SU-DHL-6 (cell line): ENCODE measurements at regions not wholly inside any gene's neighbourhood (a gene's known extent, or its start where the extent isn't known, plus 50 kb on each side); places are given as distances from the start of the nearest gene placed in this dataset.

ENCODE experiments used
- H2AFZ ChIP-seq: fragments of 200-600 bp; sonication (generic); 2 replicates; pipeline ENCODE4 v1.6.1; 2014; ENCODE audit warnings: low read depth, mild to moderate bottlenecking, moderate library complexity, mixed read lengths, antibody characterized with exemption, low read length; ENCODE audit not compliant: severe bottlenecking
- H3F3A ChIP-seq: fragments of 200-600 bp; shearing (Covaris generic); 2 replicates; pipeline ENCODE4 v1.6.0; 2016; ENCODE audit warnings: antibody characterized with exemption, mild to moderate bottlenecking; ENCODE audit not compliant: insufficient read depth
- H3K27ac ChIP-seq: fragments of 200-600 bp; sonication (generic); 2 replicates; pipeline ENCODE4 v1.5.1; 2016; ENCODE audit warnings: low read depth, mild to moderate bottlenecking, low read length, moderate library complexity, mixed read lengths
- H3K27me3 ChIP-seq: fragments of 200-600 bp; sonication (generic), shearing (Covaris generic); 2 replicates; pipeline ENCODE4 v1.6.0; 2014; ENCODE audit warnings: mild to moderate bottlenecking, low read length
- H3K36me3 ChIP-seq: fragments of 200-600 bp; sonication (generic); 2 replicates; pipeline ENCODE4 v1.6.1; 2014; ENCODE audit warnings: mild to moderate bottlenecking, low read length, mixed read lengths
- H3K4me2 ChIP-seq: fragments of 300-600, 200-600 bp; shearing (Covaris generic), sonication (generic); 2 replicates; pipeline ENCODE4 v1.6.0; 2014; ENCODE audit warnings: low read length, low read depth, mild to moderate bottlenecking; ENCODE audit not compliant: poor library complexity, severe bottlenecking
- H3K4me3 ChIP-seq: fragments of 200-600 bp; sonication (generic); 2 replicates; pipeline ENCODE4 v1.5.1; 2014; ENCODE audit warnings: antibody characterized with exemption, low read length, mild to moderate bottlenecking, mixed read lengths; ENCODE audit not compliant: insufficient read depth, poor library complexity, severe bottlenecking
- H3K79me2 ChIP-seq: fragments of 200-600 bp; sonication (generic); 2 replicates; pipeline ENCODE4 v1.6.1; 2014; ENCODE audit warnings: mild to moderate bottlenecking, low read length, moderate library complexity; ENCODE audit not compliant: insufficient read depth
- H3K9ac ChIP-seq: fragments of 200-600 bp; sonication (generic); 2 replicates; pipeline ENCODE4 v1.7.0; 2014; ENCODE audit warnings: mild to moderate bottlenecking, low read length
- H3K9me2 ChIP-seq: fragments of 200-600 bp; sonication (generic); replicated peaks from 2 replicates; pipeline ENCODE4 v1.6.1; 2014; ENCODE audit warnings: low read length; ENCODE audit not compliant: insufficient read depth
- H3K9me3 ChIP-seq: fragments of 200-600 bp; sonication (generic); 2 replicates; pipeline ENCODE4 v1.6.1; 2014; ENCODE audit warnings: low read length, mixed read lengths; ENCODE audit not compliant: insufficient read depth
- H4K20me1 ChIP-seq: fragments of 200-600 bp; sonication (generic); 2 replicates; pipeline ENCODE4 v1.6.1; 2014; ENCODE audit warnings: low read depth, mild to moderate bottlenecking, antibody characterized with exemption, low read length, moderate library complexity, mixed read lengths
- CTCF ChIP-seq: fragments of 200-600 bp; sonication (generic); IDR thresholded peaks from one replicate; pipeline ENCODE4 v1.5.1; 2017; ENCODE audit warnings: antibody characterized with exemption, mild to moderate bottlenecking, low read length, moderate library complexity; ENCODE audit not compliant: insufficient read depth, poor library complexity, severe bottlenecking
- EZH2phosphoT487 ChIP-seq: fragments of 200-600 bp; sonication (generic), shearing (Covaris generic); conservative IDR thresholded peaks from 2 replicates; pipeline ENCODE4 v1.6.1; 2018; ENCODE audit warnings: mild to moderate bottlenecking, antibody characterized with exemption, low read length, moderate library complexity, mixed read lengths

- no peak overlapping the region for H3K9ac ChIP-seq
- TF ChIP-seq EZH2phosphoT487 (no peak), CTCF (no peak)
- H3K9me3 ChIP-seq: no peaks in the 10 kb centered on the region
- no peak overlapping the region for H3K27ac ChIP-seq
- no peaks in the 10 kb centered on the region for H3F3A ChIP-seq
- H3K4me3 ChIP-seq: no peak overlapping the region
- H3K36me3 ChIP-seq: no peaks in the 10 kb centered on the region
- no peaks in the 10 kb centered on the region for H3K27me3 ChIP-seq
- H4K20me1 ChIP-seq: no peaks in the 10 kb centered on the region
- H2AFZ ChIP-seq: no peak overlapping the region
- H3K4me2 ChIP-seq: no peak overlapping the region
- H3K9me2 ChIP-seq: no peaks in the 10 kb centered on the region
- no peaks in the 10 kb centered on the region for H3K79me2 ChIP-seq
Observed at GRCh38 chr5:4954048-4954447, 186.1 kb upstream of the ADAMTS16 start.

GRCh38 chr5:4963265-4963664 lies 176.9 kb upstream of the ADAMTS16 start:
- Histone ChIP-seq H3K36me3 (no peaks in the 10 kb centered on the region), H3K9me2 (no peaks in the 10 kb centered on the region), H3K27me3 (no peaks in the 10 kb centered on the region), H3K4me3 (no peak overlapping the region), H4K20me1 (no peaks in the 10 kb centered on the region), H3K79me2 (no peaks in the 10 kb centered on the region), H3K9me3 (no peaks in the 10 kb centered on the region), H3K4me2 (no peak overlapping the region), H3F3A (no peaks in the 10 kb centered on the region), H2AFZ (no peak overlapping the region), H3K27ac (no peak overlapping the region), H3K9ac (no peak overlapping the region)
- TF ChIP-seq EZH2phosphoT487: no peak
- no peak for TF ChIP-seq CTCF

- Histone ChIP-seq H3K9ac (no peak overlapping the region), H4K20me1 (no peaks in the 10 kb centered on the region), H3K9me2 (no peaks in the 10 kb centered on the region), H3F3A (no peaks in the 10 kb centered on the region), H3K4me3 (no peak overlapping the region), H2AFZ (no peak overlapping the region), H3K9me3 (no peaks in the 10 kb centered on the region), H3K79me2 (no peaks in the 10 kb centered on the region), H3K27me3 (no peaks in the 10 kb centered on the region), H3K27ac (no peak overlapping the region), H3K4me2 (no peak overlapping the region), H3K36me3 (no peaks in the 10 kb centered on the region)
- no peak for TF ChIP-seq EZH2phosphoT487
- no peak for TF ChIP-seq CTCF
Observed at GRCh38 chr5:4969351-4969750, 170.8 kb upstream of the ADAMTS16 start.

DNA sequence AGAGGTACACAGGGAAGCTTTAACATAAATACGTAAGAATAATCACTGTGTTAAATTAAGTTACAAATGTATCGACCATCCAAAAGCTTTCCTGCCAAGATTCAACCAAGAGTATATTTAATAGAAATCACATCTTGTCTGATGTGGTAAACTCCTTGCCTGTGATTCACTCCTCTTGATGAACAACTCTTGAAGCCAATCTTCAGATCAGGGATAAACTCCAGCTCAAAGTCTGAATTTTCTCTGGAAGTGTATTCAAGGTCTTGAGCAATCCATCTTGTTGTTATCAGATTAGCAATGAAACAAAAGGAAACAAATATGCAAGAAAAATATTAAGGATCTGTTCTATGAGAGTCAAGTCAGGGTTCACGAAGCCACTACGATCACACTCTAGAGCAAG lies 170.0 kb upstream of the ADAMTS16 start:
- Histone ChIP-seq H3K4me2 (no peak overlapping the region), H2AFZ (no peak overlapping the region), H3K4me3 (no peak overlapping the region), H3K79me2 (no peaks in the 10 kb centered on the region), H3K27me3 (no peaks in the 10 kb centered on the region), H3K9me2 (no peaks in the 10 kb centered on the region), H3K9ac (no peak overlapping the region), H4K20me1 (no peaks in the 10 kb centered on the region), H3F3A (no peaks in the 10 kb centered on the region), H3K27ac (no peak overlapping the region), H3K9me3 (no peaks in the 10 kb centered on the region), H3K36me3 (no peaks in the 10 kb centered on the region)
- no peak for TF ChIP-seq CTCF
- TF ChIP-seq EZH2phosphoT487: no peak
